Endothelial cell of umbilical vein (primary cell): ENCODE measurements at regions not wholly inside any gene's neighbourhood (a gene's known extent, or its start where the extent isn't known, plus 50 kb on each side); places are given as distances from the start of the nearest gene placed in this dataset.

Experiments
- BruUV-seq: library from RNA; stranded (reverse); fragments of 400-500 nt; replicated peaks from 2 replicates; lab custom pipeline; 2021; lab: Mats Ljungman, UMichigan
- CTCF ChIA-PET: fragments of 300-600, 350-600 bp; sonication (Branson Sonifier 250); formaldehyde crosslinking; loops from one replicate; lab custom pipeline; 2021; ENCODE audit warnings: antibody characterized with exemption, inconsistent platforms; lab: Charles Lee
- POLR2A ChIA-PET: fragments of 300-600, 350-600 bp; sonication (Branson Sonifier 250); formaldehyde crosslinking; loops from one replicate; lab custom pipeline; 2021; ENCODE audit warnings: antibody characterized with exemption, inconsistent platforms; lab: Charles Lee
- DNase-seq: peaks from one replicate; pipeline ENCODE4 v3.0.0-alpha.2; 2011; ENCODE audit warnings: low read depth, low spot score
- FAIRE-seq: peaks from 2 replicates; lab custom pipeline; 2011; peaks lifted over from hg19 to GRCh38; lab: Jason Lieb, UNC
- H2AFZ ChIP-seq: 2 replicates; pipeline ENCODE4 v1.6.0; 2012; ENCODE audit warnings: low read depth, low read length, control low read depth, inconsistent platforms
- H3K27ac ChIP-seq: 2 replicates; pipeline ENCODE4 v1.5.1; 2011; ENCODE audit warnings: low read depth, mild to moderate bottlenecking, control low read depth, low read length, moderate library complexity; ENCODE audit not compliant: insufficient read depth
- H3K27me3 ChIP-seq, 2 experiments: 2 replicates each; pipeline versions ENCODE4 v1.6.0 to v1.6.1; 2011; ENCODE audit warnings: low read length in 2 of 2, mixed read lengths in 1 of 2; ENCODE audit not compliant: control insufficient read depth in 2 of 2, insufficient read depth in 2 of 2
- H3K36me3 ChIP-seq, 2 experiments: 2 replicates in 1 of 2; 3 replicates in 1 of 2; pipeline ENCODE4 v1.5.1; 2011; ENCODE audit warnings: low read length in 2 of 2, mild to moderate bottlenecking in 1 of 2, moderate library complexity in 1 of 2; ENCODE audit not compliant: control insufficient read depth in 2 of 2, insufficient read depth in 2 of 2; ENCODE audit errors: extremely low read depth in 1 of 2
- H3K4me1 ChIP-seq: 3 replicates; pipeline ENCODE4 v1.5.1; 2011; ENCODE audit warnings: mild to moderate bottlenecking, low read length; ENCODE audit not compliant: control insufficient read depth, insufficient read depth; ENCODE audit errors: extremely low read depth
- H3K4me2 ChIP-seq: 2 replicates; pipeline ENCODE4 v1.6.1; 2011; ENCODE audit warnings: low read length, control low read depth, mixed read lengths; ENCODE audit not compliant: insufficient read depth
- H3K4me3 ChIP-seq, 3 experiments: fragments of 200-600 bp in 1 of 3; sonication (generic), shearing (Covaris generic) in 1 of 3; replicated peaks in 1 of 3; 2 replicates each; pipeline ENCODE4 v1.5.1; 2011 to 2016; ENCODE audit warnings: control low read depth in 3 of 3, low read length in 3 of 3, mild to moderate bottlenecking in 2 of 3, inconsistent platforms in 1 of 3, low read depth in 1 of 3, moderate library complexity in 1 of 3; ENCODE audit not compliant: insufficient read depth in 1 of 3
- H3K79me2 ChIP-seq: 2 replicates; pipeline ENCODE4 v1.6.0; 2012; ENCODE audit warnings: low read length, inconsistent platforms; ENCODE audit not compliant: control insufficient read depth, insufficient read depth
- H3K9ac ChIP-seq: replicated peaks from 2 replicates; pipeline ENCODE3; 2011; ENCODE audit warnings: low read length, control low read depth; ENCODE audit not compliant: insufficient read depth; ENCODE audit errors: extremely low read depth
- H3K9me1 ChIP-seq: replicated peaks from 3 replicates; pipeline ENCODE4 v1.6.0; 2011; ENCODE audit warnings: mild to moderate bottlenecking, low read length; ENCODE audit not compliant: control insufficient read depth, insufficient read depth; ENCODE audit errors: extremely low read depth
- H3K9me3 ChIP-seq: replicated peaks from 2 replicates; pipeline ENCODE4 v1.5.1; 2012; ENCODE audit warnings: low read length, inconsistent platforms; ENCODE audit not compliant: control insufficient read depth, insufficient read depth
- H4K20me1 ChIP-seq: replicated peaks from 2 replicates; pipeline ENCODE3; 2011; ENCODE audit warnings: mild to moderate bottlenecking, low read length; ENCODE audit not compliant: control insufficient read depth, insufficient read depth; ENCODE audit errors: extremely low read depth
- CTCF ChIP-seq, 2 donors: IDR thresholded peaks; 1 replicate in 1 of 2; 2 replicates in 1 of 2; pipeline ENCODE4 v1.5.1; 2011; ENCODE audit warnings: low read length in 2 of 2, mild to moderate bottlenecking in 2 of 2, moderate library complexity in 2 of 2, control low read depth in 1 of 2, inconsistent platforms in 1 of 2, low read depth in 1 of 2; ENCODE audit not compliant: insufficient read depth in 1 of 2; ENCODE audit errors: extremely low read depth in 1 of 2
- EZH2 ChIP-seq: IDR thresholded peaks from 2 replicates; pipeline ENCODE4 v1.6.1; 2012; ENCODE audit warnings: borderline replicate concordance, low read depth, mild to moderate bottlenecking, moderate library complexity, low read length, inconsistent platforms; ENCODE audit not compliant: severe bottlenecking
- GATA2 ChIP-seq: IDR thresholded peaks from 2 replicates; pipeline ENCODE4 v1.7.0; 2011; ENCODE audit warnings: low read depth, mild to moderate bottlenecking, moderate library complexity, mixed read lengths, low read length; ENCODE audit not compliant: insufficient read length, insufficient read depth
- dilution Hi-C: fragments of 300-500 bp; cut with MboI; formaldehyde crosslinking; loops from one replicate; pipeline ENCODE4 v1.15.0; 2019; ENCODE audit warnings: low sequenced_read_pairs; ENCODE audit not compliant: extremely low pct_ligation_motif_present
- intact Hi-C: fragments of 100-400 bp; cut with micrococcal nuclease; formaldehyde crosslinking; loops from one replicate; pipeline ENCODE4 v1.10.0; 2022

DNA sequence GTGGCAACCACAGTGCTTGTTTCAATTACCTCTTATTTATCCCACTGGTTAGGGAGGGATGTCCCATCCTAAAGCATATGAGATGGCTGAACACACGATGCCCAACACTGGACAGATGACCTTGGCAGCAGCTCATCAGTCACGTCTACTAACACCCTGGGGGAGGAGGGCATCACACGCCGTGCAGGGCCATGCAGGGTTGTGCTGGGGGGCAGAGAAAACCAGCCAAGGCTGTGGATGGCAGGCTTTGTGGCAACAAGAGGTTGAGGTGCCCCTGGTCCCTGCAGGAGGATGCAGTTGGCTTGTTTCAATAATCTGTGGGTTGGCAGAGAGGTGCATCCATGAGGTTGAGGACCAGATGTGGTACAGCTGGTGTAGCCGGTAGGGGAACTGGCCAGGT is 293.7 kb upstream of the SULF2 start:
- no peaks in the 10 kb centered on the region for H3K9me3 ChIP-seq
- no TSS peak for BruUV-seq
- no peak overlapping the region for H3K4me2 ChIP-seq
- H3K79me2 ChIP-seq: no peaks in the 10 kb centered on the region
- DNase-seq: no peak
- no peak overlapping the region for H3K4me3 ChIP-seq
- TF ChIP-seq EZH2 (no peak), CTCF (IDR thresholded peaks at IDR 0.05; ENCODE audit: extremely low read depth in 1 of 2, insufficient read depth in 1 of 2, low read depth in 1 of 2, low read length in 2 of 2) (no peak)
- no peak for FAIRE-seq
- intact Hi-C loops: no loop called here
- no peak overlapping the region for H3K27ac ChIP-seq
- no peaks in the 10 kb centered on the region for H3K27me3 ChIP-seq
- dilution Hi-C loops: no loop called here
- POLR2A ChIA-PET: no interaction called here
- no peaks in the 10 kb centered on the region for H3K36me3 ChIP-seq
- no peaks in the 10 kb centered on the region for H4K20me1 ChIP-seq
- CTCF ChIA-PET: no interaction called here
- H2AFZ ChIP-seq: no peak overlapping the region
- H3K9ac ChIP-seq: no peak overlapping the region
- no peaks in the 10 kb centered on the region for H3K9me1 ChIP-seq
- no peaks in the 10 kb centered on the region for H3K4me1 ChIP-seq

DNA sequence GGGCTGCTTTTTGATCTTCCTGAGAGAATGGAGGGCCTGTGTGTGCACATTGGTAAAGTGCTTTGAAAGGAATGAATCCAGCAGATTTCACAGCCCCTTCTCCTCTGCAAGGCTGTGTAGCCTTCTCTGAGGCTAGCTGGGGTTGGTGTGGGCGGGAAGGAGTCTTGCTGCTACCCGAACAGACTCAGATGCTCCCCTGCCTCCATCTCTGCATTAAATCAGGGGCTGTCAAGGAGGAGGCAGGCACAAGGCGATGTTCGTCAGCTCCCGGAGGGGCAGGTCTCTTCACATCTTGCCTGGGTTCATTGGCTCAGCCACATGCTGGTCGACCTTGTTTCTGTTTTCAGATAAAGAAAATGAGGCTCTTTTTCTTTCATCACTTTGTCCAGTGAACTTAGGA is 291.5 kb upstream of the SULF2 start:
- Histone ChIP-seq H3K36me3 (no peaks in the 10 kb centered on the region), H4K20me1 (no peaks in the 10 kb centered on the region), H3K4me2 (no peak overlapping the region), H3K9ac (no peak overlapping the region), H3K4me3 (no peak overlapping the region), H2AFZ (no peak overlapping the region), H3K79me2 (no peaks in the 10 kb centered on the region), H3K4me1 (no peaks in the 10 kb centered on the region), H3K9me1 (no peaks in the 10 kb centered on the region), H3K9me3 (no peaks in the 10 kb centered on the region), H3K27ac (no peak overlapping the region), H3K27me3 (peaks cover 2 to 3% of the 10 kb centered on the region in 2 experiments)
- CTCF ChIA-PET: no interaction called here
- no peak for TF ChIP-seq GATA2
- intact Hi-C loops (no loop called here), dilution Hi-C loops (no loop called here)
- BruUV-seq: no TSS peak
- POLR2A ChIA-PET: no interaction called here
- DNase-seq (no peak), FAIRE-seq (no peak)
